H9 (cell line): ENCODE measurements at regions not wholly inside any gene's neighbourhood (a gene's known extent, or its start where the extent isn't known, plus 50 kb on each side); places are given as distances from the start of the nearest gene placed in this dataset.

Experiments
- DNase-seq: peaks from one replicate; pipeline ENCODE4 v3.0.0-alpha.2; 2017
- H2AFZ ChIP-seq: one replicate; pipeline ENCODE4 v1.6.1; 2013; ENCODE audit warnings: mild to moderate bottlenecking, low read length, control low read depth, moderate library complexity
- H2AK5ac ChIP-seq: 2 replicates; pipeline ENCODE4 v1.6.1; 2013; ENCODE audit warnings: low read length, control low read depth, mixed read lengths; ENCODE audit not compliant: insufficient read length
- H2BK120ac ChIP-seq: one replicate; pipeline ENCODE4 v1.6.1; 2013; ENCODE audit warnings: low read depth, mild to moderate bottlenecking, low read length, control low read depth, inconsistent platforms; ENCODE audit not compliant: poor library complexity, severe bottlenecking
- H2BK12ac ChIP-seq: 2 replicates; pipeline ENCODE4 v1.6.1; 2013; ENCODE audit warnings: low read length, control low read depth, mixed read lengths, low read depth; ENCODE audit not compliant: insufficient read length
- H2BK15ac ChIP-seq: 2 replicates; pipeline ENCODE4 v1.6.1; 2013; ENCODE audit warnings: low read depth, low read length, control low read depth
- H2BK20ac ChIP-seq: one replicate; pipeline ENCODE4 v1.6.1; 2013; ENCODE audit warnings: low read depth, mild to moderate bottlenecking, low read length, control low read depth, inconsistent platforms; ENCODE audit not compliant: poor library complexity, severe bottlenecking
- H2BK5ac ChIP-seq: 2 replicates; pipeline ENCODE4 v1.6.1; 2013; ENCODE audit warnings: low read length, control low read depth, mixed read lengths; ENCODE audit not compliant: insufficient read length
- H3K14ac ChIP-seq: 2 replicates; pipeline ENCODE4 v1.6.1; 2013; ENCODE audit warnings: low read length, control low read depth; ENCODE audit not compliant: insufficient read depth
- H3K18ac ChIP-seq: 2 replicates; pipeline ENCODE4 v1.6.1; 2013; ENCODE audit warnings: low read depth, mild to moderate bottlenecking, mixed read lengths, low read length, control low read depth; ENCODE audit not compliant: insufficient read length
- H3K23ac ChIP-seq: 2 replicates; pipeline ENCODE4 v1.6.1; 2013; ENCODE audit warnings: low read length, control low read depth, mixed read lengths, low read depth; ENCODE audit not compliant: insufficient read length
- H3K23me2 ChIP-seq: 2 replicates; pipeline ENCODE4 v1.6.1; 2013; ENCODE audit warnings: low read depth, mild to moderate bottlenecking, mixed read lengths, low read length, control low read depth; ENCODE audit not compliant: insufficient read length, poor library complexity, severe bottlenecking
- H3K27ac ChIP-seq: 2 replicates; pipeline ENCODE4 v1.5.1; 2013; ENCODE audit warnings: low read length, control low read depth, mixed read lengths, low read depth; ENCODE audit not compliant: insufficient read length
- H3K27me3 ChIP-seq: 2 replicates; pipeline ENCODE4 v1.6.1; 2013; ENCODE audit warnings: low read length, control low read depth, inconsistent platforms; ENCODE audit not compliant: insufficient read depth
- H3K4ac ChIP-seq: 2 replicates; pipeline ENCODE4 v1.6.1; 2013; ENCODE audit warnings: low read depth, mild to moderate bottlenecking, control low read depth, inconsistent platforms, low read length, moderate library complexity
- H3K4me1 ChIP-seq: 2 replicates; pipeline ENCODE4 v1.6.1; 2013; ENCODE audit warnings: low read length, control low read depth, inconsistent platforms; ENCODE audit not compliant: insufficient read depth
- H3K4me2 ChIP-seq: 2 replicates; pipeline ENCODE4 v1.6.1; 2013; ENCODE audit warnings: low read length, control low read depth, mixed read lengths; ENCODE audit not compliant: insufficient read length, insufficient read depth
- H3K56ac ChIP-seq: 2 replicates; pipeline ENCODE4 v1.6.1; 2013; ENCODE audit warnings: low read depth, mild to moderate bottlenecking, mixed read lengths, low read length, control low read depth; ENCODE audit not compliant: insufficient read length
- H3K79me1 ChIP-seq: 2 replicates; pipeline ENCODE4 v1.6.1; 2013; ENCODE audit warnings: low read depth, mild to moderate bottlenecking, moderate library complexity, low read length, control low read depth, inconsistent platforms; ENCODE audit not compliant: insufficient read depth, poor library complexity, severe bottlenecking
- H3K79me2 ChIP-seq: 2 replicates; pipeline ENCODE4 v1.6.1; 2013; ENCODE audit warnings: low read length, control low read depth, inconsistent platforms; ENCODE audit not compliant: insufficient read depth
- H3K9ac ChIP-seq: 2 replicates; pipeline ENCODE4 v1.6.1; 2013; ENCODE audit warnings: low read length, control low read depth, mixed read lengths; ENCODE audit not compliant: insufficient read length; ENCODE audit errors: extremely low read depth
- H3K9me3 ChIP-seq: one replicate; pipeline ENCODE4 v1.6.1; 2013; ENCODE audit warnings: low read depth, low read length, inconsistent platforms; ENCODE audit not compliant: control insufficient read depth
- H3T11ph ChIP-seq: one replicate; pipeline ENCODE4 v1.6.1; 2013; ENCODE audit warnings: mild to moderate bottlenecking, low read length, control low read depth, inconsistent platforms
- H4K20me1 ChIP-seq: one replicate; pipeline ENCODE4 v1.6.1; 2013; ENCODE audit not compliant: control insufficient read depth, insufficient read length, insufficient read depth
- H4K5ac ChIP-seq: 2 replicates; pipeline ENCODE4 v1.6.1; 2013; ENCODE audit warnings: low read depth, mild to moderate bottlenecking, mixed read lengths, low read length, control low read depth; ENCODE audit not compliant: insufficient read length
- H4K8ac ChIP-seq: replicated peaks from 2 replicates; pipeline ENCODE4 v1.6.1; 2013; ENCODE audit warnings: low read length, control low read depth, mixed read lengths, low read depth; ENCODE audit not compliant: insufficient read length
- H4K91ac ChIP-seq: 2 replicates; pipeline ENCODE4 v1.6.1; 2013; ENCODE audit warnings: low read depth, mild to moderate bottlenecking, moderate library complexity, mixed read lengths, low read length, control low read depth; ENCODE audit not compliant: insufficient read length
- H3K27ac Mint-ChIP-seq, 3 experiments: 2 replicates in 2 of 3; 3 replicates in 1 of 3; pipeline ENCODE4 v1.8.0; 2020 to 2021; ENCODE audit warnings: mixed read lengths in 3 of 3, mild to moderate bottlenecking in 1 of 3, moderate library complexity in 1 of 3
- H3K27me3 Mint-ChIP-seq: 2 replicates; pipeline ENCODE4 v1.8.0; 2021; ENCODE audit warnings: low read depth, mild to moderate bottlenecking, moderate library complexity, mixed read lengths
- H3K36me3 Mint-ChIP-seq, 3 experiments: 2 replicates in 2 of 3; 3 replicates in 1 of 3; pipeline ENCODE4 v1.8.0; 2020 to 2021; ENCODE audit warnings: low read depth in 3 of 3, mixed read lengths in 3 of 3; ENCODE audit not compliant: insufficient read depth in 1 of 3
- H3K4me1 Mint-ChIP-seq, 2 experiments: 2 replicates each; pipeline ENCODE4 v1.8.0; 2020; ENCODE audit warnings: mixed read lengths in 2 of 2
- H3K4me3 Mint-ChIP-seq, 2 experiments: 2 replicates in 1 of 2; 3 replicates in 1 of 2; pipeline ENCODE4 v1.8.0; 2020 to 2021; ENCODE audit warnings: mild to moderate bottlenecking in 2 of 2, mixed read lengths in 2 of 2, moderate library complexity in 1 of 2
- H3K9me3 Mint-ChIP-seq, 2 experiments: 2 replicates in 1 of 2; 3 replicates in 1 of 2; pipeline ENCODE4 v1.8.0; 2020; ENCODE audit warnings: mild to moderate bottlenecking in 2 of 2, mixed read lengths in 2 of 2, moderate library complexity in 1 of 2
- WGBS: extraction: QIAGEN DNeasy Blood & Tissue Kit; methylation state at CpG from one replicate; pipeline ENCODE4 v1.1.7; 2013; ENCODE audit warnings: missing lambda C conversion rate, low lambda C conversion rate, mixed read lengths; ENCODE audit not compliant: insufficient read length; ENCODE audit errors: extremely low coverage; 5-methylcytosine and 5-hydroxymethylcytosine counted together
- TF ChIP-seq, protein P1 (sequence below): fragments of 200-600 bp; sonication (generic); conservative IDR thresholded peaks from 3 replicates; pipeline ENCODE4 v1.8.0; 2021; ENCODE audit warnings: antibody characterized with exemption, mild to moderate bottlenecking

DNA sequence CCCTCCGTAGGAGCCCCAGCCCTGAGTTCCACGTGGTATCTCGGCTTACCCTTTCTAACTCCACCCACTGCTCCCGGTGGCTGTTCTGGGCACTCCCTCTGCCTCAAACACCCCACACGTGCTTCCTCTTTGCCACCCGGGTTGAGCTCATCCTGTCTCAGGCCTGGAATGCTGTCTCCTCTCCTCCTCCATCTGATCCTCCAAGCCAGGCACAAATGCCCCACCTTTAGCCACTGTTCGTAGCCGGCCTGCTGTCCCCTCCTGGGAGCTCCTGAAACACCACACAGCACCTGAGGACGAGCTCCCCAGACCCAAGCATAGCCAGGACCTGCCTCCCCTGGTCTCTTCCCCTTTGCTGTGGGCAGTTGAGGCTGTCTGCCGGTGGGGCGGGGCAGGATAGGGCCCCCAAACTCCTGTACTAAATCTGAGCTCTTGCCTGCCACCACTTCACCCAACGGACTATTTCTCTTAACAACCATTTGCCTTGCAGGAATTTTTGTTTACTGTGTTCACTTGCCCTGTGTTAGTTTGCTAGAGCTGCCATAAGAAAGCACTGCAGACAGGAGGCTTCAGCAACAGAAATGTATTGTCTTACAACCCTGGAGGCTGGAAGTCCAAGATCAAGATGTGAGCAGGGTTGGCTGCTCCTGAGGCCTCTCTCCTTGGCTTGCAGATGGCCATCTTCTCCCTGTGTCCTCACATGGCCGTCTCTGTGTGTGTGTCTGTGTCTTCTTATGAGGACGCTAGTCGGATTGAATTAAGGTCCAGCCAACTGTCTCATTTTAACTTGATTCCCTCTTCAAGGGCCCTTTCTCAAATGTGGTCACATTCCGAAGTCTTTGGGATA, 58.3 kb upstream of the SHH start:
- Mint-ChIP-seq H3K27me3 (peaks cover 16% of the 10 kb centered on the region), H3K4me3 (no peak overlapping the region), H3K9me3 (peaks cover 3% of the 10 kb centered on the region in 2 experiments; a peak in 3 of 5 replicates), H3K27ac (peak overlapping the region in 1 of 3 experiments; percentile 41; a peak in 1 of 7 replicates), H3K36me3 (no peaks in the 10 kb centered on the region; a peak in 2 of 7 replicates), H3K4me1 (peaks cover 0 to 5% of the 10 kb centered on the region in 2 experiments; a peak in 2 of 4 replicates)
- H3K27me3 ChIP-seq, result no peaks in the 10 kb centered on the region
- TF ChIP-seq, protein P1, sequence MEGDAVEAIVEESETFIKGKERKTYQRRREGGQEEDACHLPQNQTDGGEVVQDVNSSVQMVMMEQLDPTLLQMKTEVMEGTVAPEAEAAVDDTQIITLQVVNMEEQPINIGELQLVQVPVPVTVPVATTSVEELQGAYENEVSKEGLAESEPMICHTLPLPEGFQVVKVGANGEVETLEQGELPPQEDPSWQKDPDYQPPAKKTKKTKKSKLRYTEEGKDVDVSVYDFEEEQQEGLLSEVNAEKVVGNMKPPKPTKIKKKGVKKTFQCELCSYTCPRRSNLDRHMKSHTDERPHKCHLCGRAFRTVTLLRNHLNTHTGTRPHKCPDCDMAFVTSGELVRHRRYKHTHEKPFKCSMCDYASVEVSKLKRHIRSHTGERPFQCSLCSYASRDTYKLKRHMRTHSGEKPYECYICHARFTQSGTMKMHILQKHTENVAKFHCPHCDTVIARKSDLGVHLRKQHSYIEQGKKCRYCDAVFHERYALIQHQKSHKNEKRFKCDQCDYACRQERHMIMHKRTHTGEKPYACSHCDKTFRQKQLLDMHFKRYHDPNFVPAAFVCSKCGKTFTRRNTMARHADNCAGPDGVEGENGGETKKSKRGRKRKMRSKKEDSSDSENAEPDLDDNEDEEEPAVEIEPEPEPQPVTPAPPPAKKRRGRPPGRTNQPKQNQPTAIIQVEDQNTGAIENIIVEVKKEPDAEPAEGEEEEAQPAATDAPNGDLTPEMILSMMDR, result no peak
- peak; percentile 24 for DNase-seq
- H3K27ac ChIP-seq, result no peak overlapping the region
- no peak overlapping the region for H2BK120ac ChIP-seq
- no peaks in the 10 kb centered on the region for H4K20me1 ChIP-seq
- H4K5ac ChIP-seq, result no peak overlapping the region
- H2BK5ac ChIP-seq, result no peak overlapping the region
- no peak overlapping the region for H3K18ac ChIP-seq
- H3K56ac ChIP-seq, result no peak overlapping the region
- H3K4ac ChIP-seq, result no peak overlapping the region
- H2BK15ac ChIP-seq, result no peak overlapping the region
- no peak overlapping the region for H4K8ac ChIP-seq
- H3K79me2 ChIP-seq, result no peaks in the 10 kb centered on the region
- no peak overlapping the region for H2AK5ac ChIP-seq
- H3K23me2 ChIP-seq, result no peaks in the 10 kb centered on the region
- no peak overlapping the region; the same call in 1 of the 2 replicates for H3K14ac ChIP-seq
- H3K9ac ChIP-seq, result no peak overlapping the region
- no peak overlapping the region for H2BK12ac ChIP-seq
- H3T11ph ChIP-seq, result no peak overlapping the region
- H3K4me1 ChIP-seq, result no peaks in the 10 kb centered on the region
- no peak overlapping the region for H4K91ac ChIP-seq
- no peaks in the 10 kb centered on the region for H3K79me1 ChIP-seq
- no peak overlapping the region for H2BK20ac ChIP-seq
- H3K23ac ChIP-seq, result no peak overlapping the region
- H3K9me3 ChIP-seq, result no peaks in the 10 kb centered on the region
- H2AFZ ChIP-seq, result no peak overlapping the region
- H3K4me2 ChIP-seq, result no peak overlapping the region
- no CpG with 5 or more reads among the region's 16 CpGs for WGBS
